ENCODE measurements at regions not wholly inside any gene's neighbourhood (a gene's known extent, or its start where the extent isn't known, plus 50 kb on each side); places are given as distances from the start of the nearest gene placed in this dataset.

- Histone ChIP-seq H3K9ac (ENCODE audit: low read depth, low read length) (no peak overlapping the region), H3K36me3 (ENCODE audit: insufficient read depth, low read depth, low read length) (no peaks in the 10 kb centered on the region), H3K4me3 (ENCODE audit: low read length) (no peak overlapping the region), H3K27me3 (ENCODE audit: insufficient read depth, low read length) (no peaks in the 10 kb centered on the region), H3K9me3 (ENCODE audit: insufficient read depth, low read depth, low read length) (no peaks in the 10 kb centered on the region), H3K4me1 (ENCODE audit: insufficient read depth, low read length) (no peaks in the 10 kb centered on the region), H3K27ac (ENCODE audit: low read length) (no peak overlapping the region)
Observed at GRCh38 chr16:64364894-64365293, 757.0 kb downstream of the CDH11 start.

- no peaks in the 10 kb centered on the region for H3K4me1 ChIP-seq (ENCODE audit: insufficient read depth, low read length)
- no peaks in the 10 kb centered on the region for H3K36me3 ChIP-seq (ENCODE audit: insufficient read depth, low read depth, low read length)
- no peak overlapping the region for H3K4me3 ChIP-seq (ENCODE audit: low read length)
- no peaks in the 10 kb centered on the region for H3K9me3 ChIP-seq (ENCODE audit: insufficient read depth, low read depth, low read length)
- H3K9ac ChIP-seq (ENCODE audit: low read depth, low read length): no peak overlapping the region
- no peaks in the 10 kb centered on the region for H3K27me3 ChIP-seq (ENCODE audit: insufficient read depth, low read length)
- H3K27ac ChIP-seq (ENCODE audit: low read length): no peak overlapping the region
Observed at GRCh38 chr16:64364416-64364815, 757.4 kb downstream of the CDH11 start.

GRCh38 chr16:64364016-64364415 is 757.8 kb downstream of the CDH11 start:
- Histone ChIP-seq H3K36me3 (ENCODE audit: insufficient read depth, low read depth, low read length) (no peaks in the 10 kb centered on the region), H3K9ac (ENCODE audit: low read depth, low read length) (no peak overlapping the region), H3K4me3 (ENCODE audit: low read length) (no peak overlapping the region), H3K27ac (ENCODE audit: low read length) (no peak overlapping the region), H3K9me3 (ENCODE audit: insufficient read depth, low read depth, low read length) (no peaks in the 10 kb centered on the region), H3K4me1 (ENCODE audit: insufficient read depth, low read length) (no peaks in the 10 kb centered on the region), H3K27me3 (ENCODE audit: insufficient read depth, low read length) (no peaks in the 10 kb centered on the region)

GRCh38 chr16:64363039-64363438 is 758.8 kb downstream of the CDH11 start:
- Histone ChIP-seq H3K27ac (ENCODE audit: low read length) (no peak overlapping the region), H3K36me3 (ENCODE audit: insufficient read depth, low read depth, low read length) (no peaks in the 10 kb centered on the region), H3K4me1 (ENCODE audit: insufficient read depth, low read length) (no peaks in the 10 kb centered on the region), H3K9ac (ENCODE audit: low read depth, low read length) (no peak overlapping the region), H3K9me3 (ENCODE audit: insufficient read depth, low read depth, low read length) (no peaks in the 10 kb centered on the region), H3K4me3 (ENCODE audit: low read length) (no peak overlapping the region), H3K27me3 (ENCODE audit: insufficient read depth, low read length) (no peaks in the 10 kb centered on the region)

GRCh38 chr16:64362193-64362592 is 759.7 kb downstream of the CDH11 start:
- no peaks in the 10 kb centered on the region for H3K36me3 ChIP-seq (ENCODE audit: insufficient read depth, low read depth, low read length)
- no peak overlapping the region for H3K9ac ChIP-seq (ENCODE audit: low read depth, low read length)
- H3K27me3 ChIP-seq (ENCODE audit: insufficient read depth, low read length): no peaks in the 10 kb centered on the region
- no peaks in the 10 kb centered on the region for H3K4me1 ChIP-seq (ENCODE audit: insufficient read depth, low read length)
- no peak overlapping the region for H3K4me3 ChIP-seq (ENCODE audit: low read length)
- no peaks in the 10 kb centered on the region for H3K9me3 ChIP-seq (ENCODE audit: insufficient read depth, low read depth, low read length)
- no peak overlapping the region for H3K27ac ChIP-seq (ENCODE audit: low read length)

GRCh38 chr16:64361753-64362152 is 760.1 kb downstream of the CDH11 start:
- Histone ChIP-seq H3K4me3 (ENCODE audit: low read length) (no peak overlapping the region), H3K36me3 (ENCODE audit: insufficient read depth, low read depth, low read length) (no peaks in the 10 kb centered on the region), H3K27me3 (ENCODE audit: insufficient read depth, low read length) (no peaks in the 10 kb centered on the region), H3K9me3 (ENCODE audit: insufficient read depth, low read depth, low read length) (no peaks in the 10 kb centered on the region), H3K4me1 (ENCODE audit: insufficient read depth, low read length) (no peaks in the 10 kb centered on the region), H3K27ac (ENCODE audit: low read length) (no peak overlapping the region), H3K9ac (ENCODE audit: low read depth, low read length) (no peak overlapping the region)

GRCh38 chr16:64358291-64358690 is 763.6 kb downstream of the CDH11 start:
- Histone ChIP-seq H3K4me3 (ENCODE audit: low read length) (no peak overlapping the region), H3K9me3 (ENCODE audit: insufficient read depth, low read depth, low read length) (no peaks in the 10 kb centered on the region), H3K9ac (ENCODE audit: low read depth, low read length) (no peak overlapping the region), H3K4me1 (ENCODE audit: insufficient read depth, low read length) (no peaks in the 10 kb centered on the region), H3K27ac (ENCODE audit: low read length) (no peak overlapping the region), H3K27me3 (ENCODE audit: insufficient read depth, low read length) (no peaks in the 10 kb centered on the region), H3K36me3 (ENCODE audit: insufficient read depth, low read depth, low read length) (no peaks in the 10 kb centered on the region)

GRCh38 chr16:64356267-64356666 is 765.6 kb downstream of the CDH11 start:
- no peaks in the 10 kb centered on the region for H3K9me3 ChIP-seq (ENCODE audit: insufficient read depth, low read depth, low read length)
- H3K4me1 ChIP-seq (ENCODE audit: insufficient read depth, low read length): no peaks in the 10 kb centered on the region
- H3K27ac ChIP-seq (ENCODE audit: low read length): no peak overlapping the region
- no peaks in the 10 kb centered on the region for H3K36me3 ChIP-seq (ENCODE audit: insufficient read depth, low read depth, low read length)
- H3K27me3 ChIP-seq (ENCODE audit: insufficient read depth, low read length): no peaks in the 10 kb centered on the region
- no peak overlapping the region for H3K9ac ChIP-seq (ENCODE audit: low read depth, low read length)
- no peak overlapping the region for H3K4me3 ChIP-seq (ENCODE audit: low read length)

- Histone ChIP-seq H3K27ac (ENCODE audit: low read length) (no peak overlapping the region), H3K9ac (ENCODE audit: low read depth, low read length) (no peak overlapping the region), H3K4me3 (ENCODE audit: low read length) (no peak overlapping the region), H3K27me3 (ENCODE audit: insufficient read depth, low read length) (no peaks in the 10 kb centered on the region), H3K9me3 (ENCODE audit: insufficient read depth, low read depth, low read length) (no peaks in the 10 kb centered on the region), H3K36me3 (ENCODE audit: insufficient read depth, low read depth, low read length) (no peaks in the 10 kb centered on the region), H3K4me1 (ENCODE audit: insufficient read depth, low read length) (no peaks in the 10 kb centered on the region)
Observed at GRCh38 chr16:64352246-64352645, 769.6 kb downstream of the CDH11 start.

GRCh38 chr16:64351121-64351520 is 770.7 kb downstream of the CDH11 start:
- Histone ChIP-seq H3K36me3 (ENCODE audit: insufficient read depth, low read depth, low read length) (no peaks in the 10 kb centered on the region), H3K27me3 (ENCODE audit: insufficient read depth, low read length) (no peaks in the 10 kb centered on the region), H3K27ac (ENCODE audit: low read length) (no peak overlapping the region), H3K4me3 (ENCODE audit: low read length) (no peak overlapping the region), H3K9me3 (ENCODE audit: insufficient read depth, low read depth, low read length) (no peaks in the 10 kb centered on the region), H3K4me1 (ENCODE audit: insufficient read depth, low read length) (no peaks in the 10 kb centered on the region), H3K9ac (ENCODE audit: low read depth, low read length) (no peak overlapping the region)

GRCh38 chr16:64346080-64346479 is 775.8 kb downstream of the CDH11 start:
- Histone ChIP-seq H3K9ac (ENCODE audit: low read depth, low read length) (no peak overlapping the region), H3K27ac (ENCODE audit: low read length) (no peak overlapping the region), H3K27me3 (ENCODE audit: insufficient read depth, low read length) (no peaks in the 10 kb centered on the region), H3K4me3 (ENCODE audit: low read length) (no peak overlapping the region), H3K36me3 (ENCODE audit: insufficient read depth, low read depth, low read length) (no peaks in the 10 kb centered on the region), H3K9me3 (ENCODE audit: insufficient read depth, low read depth, low read length) (no peaks in the 10 kb centered on the region), H3K4me1 (ENCODE audit: insufficient read depth, low read length) (no peaks in the 10 kb centered on the region)

- Histone ChIP-seq H3K27ac (ENCODE audit: low read length) (no peak overlapping the region), H3K4me3 (ENCODE audit: low read length) (no peak overlapping the region), H3K4me1 (ENCODE audit: insufficient read depth, low read length) (no peaks in the 10 kb centered on the region), H3K9ac (ENCODE audit: low read depth, low read length) (no peak overlapping the region), H3K27me3 (ENCODE audit: insufficient read depth, low read length) (no peaks in the 10 kb centered on the region), H3K9me3 (ENCODE audit: insufficient read depth, low read depth, low read length) (no peaks in the 10 kb centered on the region), H3K36me3 (ENCODE audit: insufficient read depth, low read depth, low read length) (no peaks in the 10 kb centered on the region)
Observed at GRCh38 chr16:64345142-64345541, 776.7 kb downstream of the CDH11 start.

All from iPS-20b (cell line).